H1 (cell line): ENCODE measurements at regions not wholly inside any gene's neighbourhood (a gene's known extent, or its start where the extent isn't known, plus 50 kb on each side); places are given as distances from the start of the nearest gene placed in this dataset.

Source experiments
- CTCF ChIA-PET: fragments of 300-600 bp; sonication (Branson Sonifier 250); formaldehyde crosslinking; loops from one replicate; lab custom pipeline; 2021; ENCODE audit not compliant: partially characterized antibody; lab: Charles Lee
- POLR2A ChIA-PET: fragments of 300-600 bp; sonication (Branson Sonifier 250); formaldehyde crosslinking; loops from one replicate; lab custom pipeline; 2021; ENCODE audit warnings: inconsistent platforms; ENCODE audit not compliant: partially characterized antibody; lab: Charles Lee
- DNase-seq, 2 experiments: peaks; one replicate each; pipeline versions ENCODE4 v3.0.0 to v3.0.0-alpha.2; 2010 to 2022; ENCODE audit warnings: low spot score in 2 of 2, low read depth in 1 of 2, mixed read lengths in 1 of 2
- FAIRE-seq: peaks from 2 replicates; lab custom pipeline; 2011; peaks lifted over from hg19 to GRCh38; lab: Jason Lieb, UNC
- H2AFZ ChIP-seq: 2 replicates; pipeline ENCODE4 v1.8.1; 2012; ENCODE audit warnings: low read length, inconsistent platforms
- H2AK5ac ChIP-seq: 2 replicates; pipeline ENCODE4 v1.6.1; 2013; ENCODE audit warnings: low read depth, low read length
- H2BK120ac ChIP-seq: replicated peaks from 2 replicates; pipeline ENCODE3; 2013; ENCODE audit warnings: low read depth, low read length, inconsistent platforms
- H2BK12ac ChIP-seq: 2 replicates; pipeline ENCODE4 v1.6.1; 2013; ENCODE audit warnings: low read depth, low read length
- H2BK15ac ChIP-seq: 2 replicates; pipeline ENCODE4 v1.6.1; 2013; ENCODE audit warnings: low read length
- H2BK20ac ChIP-seq: 2 replicates; pipeline ENCODE4 v1.6.1; 2013; ENCODE audit warnings: low read length
- H2BK5ac ChIP-seq: 2 replicates; pipeline ENCODE4 v1.6.1; 2013; ENCODE audit warnings: low read depth, low read length
- H3K14ac ChIP-seq: 2 replicates; pipeline ENCODE4 v1.6.1; 2013; ENCODE audit warnings: inconsistent platforms; ENCODE audit not compliant: insufficient read length
- H3K18ac ChIP-seq: 2 replicates; pipeline ENCODE4 v1.6.1; 2013; ENCODE audit warnings: low read length; ENCODE audit errors: extremely low read depth
- H3K23ac ChIP-seq: 2 replicates; pipeline ENCODE4 v1.6.1; 2013; ENCODE audit warnings: inconsistent platforms; ENCODE audit not compliant: insufficient read length
- H3K23me2 ChIP-seq: 2 replicates; pipeline ENCODE4 v1.6.1; 2013; ENCODE audit warnings: low read depth, low read length
- H3K27ac ChIP-seq: 2 replicates; pipeline ENCODE4 v1.6.1; 2011; ENCODE audit warnings: low read depth, low read length, inconsistent platforms
- H3K27me3 ChIP-seq, 4 experiments: replicated peaks in 1 of 4; 1 replicate in 1 of 4; 2 replicates in 3 of 4; pipeline versions ENCODE4 v1.6.1 to v1.8.1; 2011 to 2013; ENCODE audit warnings: low read length in 3 of 4, mild to moderate bottlenecking in 3 of 4, inconsistent platforms in 2 of 4, mixed read lengths in 2 of 4, moderate library complexity in 1 of 4; ENCODE audit not compliant: control insufficient read depth in 3 of 4, insufficient read depth in 3 of 4; ENCODE audit errors: extremely low read depth in 1 of 4
- H3K36me3 ChIP-seq, 4 experiments: 2 replicates each; pipeline versions ENCODE4 v1.6.1 to v1.8.1; 2011 to 2013; ENCODE audit warnings: mild to moderate bottlenecking in 4 of 4, low read length in 3 of 4, moderate library complexity in 2 of 4, control low read depth in 1 of 4, inconsistent platforms in 1 of 4; ENCODE audit not compliant: insufficient read depth in 4 of 4, control insufficient read depth in 2 of 4
- H3K4ac ChIP-seq: replicated peaks from 2 replicates; pipeline ENCODE3; 2013; ENCODE audit warnings: low read length, low read depth, mixed read lengths, inconsistent platforms; ENCODE audit not compliant: insufficient read length
- H3K4me1 ChIP-seq, 4 experiments: replicated peaks in 1 of 4; 1 replicate in 1 of 4; 2 replicates in 3 of 4; pipeline versions ENCODE4 v1.6.1 to v1.8.1; 2011 to 2013; ENCODE audit warnings: low read length in 3 of 4, inconsistent platforms in 2 of 4, mixed read lengths in 1 of 4; ENCODE audit not compliant: insufficient read depth in 4 of 4, control insufficient read depth in 3 of 4
- H3K4me2 ChIP-seq, 2 experiments: 2 replicates each; pipeline versions ENCODE4 v1.6.1 to v1.8.1; 2011 to 2013; ENCODE audit warnings: low read depth in 2 of 2, low read length in 2 of 2, control low read depth in 1 of 2, inconsistent platforms in 1 of 2, mild to moderate bottlenecking in 1 of 2; ENCODE audit not compliant: insufficient read depth in 1 of 2
- H3K4me3 ChIP-seq, 4 experiments: fragments of 200-600, 300-600 bp in 1 of 4; sonication (generic), shearing (Covaris generic), sonication (Bioruptor Twin) in 1 of 4; 2 replicates each; pipeline versions ENCODE4 v1.5.1 to v1.8.1; 2011 to 2016; ENCODE audit warnings: low read length in 4 of 4, low read depth in 3 of 4, control low read depth in 2 of 4, inconsistent platforms in 2 of 4, mild to moderate bottlenecking in 2 of 4, mixed read lengths in 1 of 4, moderate library complexity in 1 of 4; ENCODE audit not compliant: insufficient read depth in 2 of 4; ENCODE audit errors: extremely low read depth in 1 of 4
- H3K56ac ChIP-seq: replicated peaks from 2 replicates; pipeline ENCODE3; 2013; ENCODE audit warnings: low read depth, mild to moderate bottlenecking, mixed read lengths, low read length, inconsistent platforms; ENCODE audit not compliant: insufficient read length
- H3K79me1 ChIP-seq: 2 replicates; pipeline ENCODE4 v1.6.1; 2013; ENCODE audit warnings: low read depth, low read length, control low read depth
- H3K79me2 ChIP-seq, 2 experiments: 2 replicates each; pipeline versions ENCODE4 v1.6.1 to v1.8.1; 2012 to 2013; ENCODE audit warnings: low read length in 2 of 2, mild to moderate bottlenecking in 2 of 2, inconsistent platforms in 1 of 2; ENCODE audit not compliant: insufficient read depth in 2 of 2, control insufficient read depth in 1 of 2
- H3K9ac ChIP-seq, 4 experiments: replicated peaks in 1 of 4; 1 replicate in 1 of 4; 2 replicates in 3 of 4; pipeline versions ENCODE4 v1.6.1 to v1.8.1; 2011 to 2013; ENCODE audit warnings: low read depth in 3 of 4, low read length in 3 of 4, control low read depth in 2 of 4, mild to moderate bottlenecking in 2 of 4, moderate library complexity in 2 of 4, inconsistent platforms in 1 of 4; ENCODE audit errors: extremely low read depth in 1 of 4
- H3K9me3 ChIP-seq, 2 experiments: 2 replicates each; pipeline versions ENCODE4 v1.6.1 to v1.8.1; 2012 to 2013; ENCODE audit warnings: mild to moderate bottlenecking in 2 of 2, moderate library complexity in 2 of 2, control low read depth in 1 of 2, inconsistent platforms in 1 of 2, low read depth in 1 of 2, low read length in 1 of 2, mixed read lengths in 1 of 2; ENCODE audit not compliant: insufficient read depth in 2 of 2
- H4K20me1 ChIP-seq, 2 experiments: replicated peaks in 1 of 2; 2 replicates each; pipeline versions ENCODE3 to v1.8.1; 2011 to 2013; ENCODE audit warnings: inconsistent platforms in 2 of 2, low read length in 2 of 2, mild to moderate bottlenecking in 1 of 2; ENCODE audit not compliant: insufficient read depth in 2 of 2, control insufficient read depth in 1 of 2
- H4K5ac ChIP-seq: 2 replicates; pipeline ENCODE4 v1.6.1; 2013; ENCODE audit warnings: low read length, low read depth, mixed read lengths, inconsistent platforms; ENCODE audit not compliant: insufficient read length
- H4K8ac ChIP-seq: 2 replicates; pipeline ENCODE4 v1.8.0; 2013; ENCODE audit warnings: mild to moderate bottlenecking, moderate library complexity, low read length, inconsistent platforms; ENCODE audit not compliant: insufficient read depth; ENCODE audit errors: extremely low read depth
- H4K91ac ChIP-seq: replicated peaks from 2 replicates; pipeline ENCODE3; 2013; ENCODE audit warnings: low read length, mixed read lengths, inconsistent platforms; ENCODE audit not compliant: insufficient read length
- FOSL1 ChIP-seq: IDR thresholded peaks from 2 replicates; pipeline ENCODE4 v1.6.1; 2011; ENCODE audit warnings: mild to moderate bottlenecking, low read depth, low read length, moderate library complexity; ENCODE audit not compliant: insufficient read depth
- USF2 ChIP-seq: IDR thresholded peaks from 2 replicates; pipeline ENCODE4 v1.6.1; 2011; ENCODE audit warnings: low read length, improper control_type of control experiment
- WGBS, 2 experiments: shearing (Covaris generic) in 1 of 2; methylation state at CpG; one replicate each; pipeline versions ENCODE4 v1.1.6 to v1.1.7; 2013 to 2015; ENCODE audit warnings: low lambda C conversion rate in 2 of 2, mixed read lengths in 2 of 2, inconsistent platforms in 1 of 2, low coverage in 1 of 2, missing lambda C conversion rate in 1 of 2; ENCODE audit not compliant: insufficient replicate concordance in 2 of 2, insufficient coverage in 1 of 2, insufficient read length in 1 of 2; ENCODE audit errors: extremely low coverage in 1 of 2, missing lambda C conversion rate in 1 of 2; 5-methylcytosine and 5-hydroxymethylcytosine counted together

- no peak overlapping the region for H3K9ac ChIP-seq
- 89% methylated on average over 1 of the region's 1 CpG; no CpG with 5 or more reads in 1 of the 2 experiments for WGBS, 2 experiments
- H2BK120ac ChIP-seq: no peak overlapping the region
- H2AK5ac ChIP-seq: no peak overlapping the region
- H3K27me3 ChIP-seq: peaks cover 0 to 3% (median 0%) of the 10 kb centered on the region in 4 experiments; a peak in 1 of 7 replicates
- H3K79me1 ChIP-seq: no peaks in the 10 kb centered on the region
- no peaks in the 10 kb centered on the region for H4K20me1 ChIP-seq
- DNase-seq (no peak), FAIRE-seq (no peak)
- no peak overlapping the region for H3K4me3 ChIP-seq
- H4K8ac ChIP-seq: no peak overlapping the region
- H3K18ac ChIP-seq: no peak overlapping the region
- H3K23ac ChIP-seq: no peak overlapping the region
- H3K79me2 ChIP-seq: no peaks in the 10 kb centered on the region; a peak in 1 of 4 replicates
- H3K4ac ChIP-seq: no peak overlapping the region
- H3K4me2 ChIP-seq: no peak overlapping the region
- no peaks in the 10 kb centered on the region for H3K23me2 ChIP-seq
- H3K27ac ChIP-seq: no peak overlapping the region
- peaks cover 0 to 5% (median 2%) of the 10 kb centered on the region in 4 experiments; a peak in 5 of 7 replicates for H3K4me1 ChIP-seq
- H2BK12ac ChIP-seq: no peak overlapping the region
- peaks cover 3% of the 10 kb centered on the region in 2 experiments; a peak in 2 of 4 replicates for H3K9me3 ChIP-seq
- no peak overlapping the region for H2BK15ac ChIP-seq
- POLR2A ChIA-PET: no interaction called here
- H3K36me3 ChIP-seq: no peaks in the 10 kb centered on the region
- no peak overlapping the region for H2AFZ ChIP-seq
- no peak overlapping the region for H3K14ac ChIP-seq
- H2BK20ac ChIP-seq: no peak overlapping the region
- H4K5ac ChIP-seq: no peak overlapping the region
- CTCF ChIA-PET: interaction anchor here (1.1 to 1.3 kb wide), 3 partner anchors 13 to 169 kb away, joined by 3 to 4 read pairs (median 3); no protein-coding TSS in a partner anchor
- no peak overlapping the region for H3K56ac ChIP-seq
- H2BK5ac ChIP-seq: no peak overlapping the region
- H4K91ac ChIP-seq: no peak overlapping the region
- TF ChIP-seq USF2: no peak
- no peak for TF ChIP-seq FOSL1
Measured at GRCh38 chr21:32103361-32103760, 175.5 kb downstream of the MIS18A start.
